Testis (tissue), 2 donors: ENCODE measurements at regions not wholly inside any gene's neighbourhood (a gene's known extent, or its start where the extent isn't known, plus 50 kb on each side); places are given as distances from the start of the nearest gene placed in this dataset.

Experiments used
- CTCF ChIP-seq, 3 experiments: fragments of 450-650 bp in 2 of 3; fragments of 200-600 bp in 1 of 3; sonication (generic) in 1 of 3; IDR thresholded peaks; one replicate each; pipeline ENCODE4 v1.5.1; 2016 to 2019; ENCODE audit warnings: antibody characterized with exemption in 3 of 3, mild to moderate bottlenecking in 2 of 3, moderate library complexity in 1 of 3
- POLR2A ChIP-seq: fragments of 450-650 bp; IDR thresholded peaks from one replicate; pipeline ENCODE4 v1.6.1; 2017; ENCODE audit warnings: antibody characterized with exemption, mild to moderate bottlenecking, moderate library complexity

GRCh38 chr10:9469663-9470205 is 1415.2 kb downstream of the GATA3 start:
- no peak for TF ChIP-seq CTCF (IDR thresholded peaks at IDR 0.05)
- no peak for TF ChIP-seq POLR2A
